Endothelial cell of umbilical vein (primary cell): ENCODE measurements at regions not wholly inside any gene's neighbourhood (a gene's known extent, or its start where the extent isn't known, plus 50 kb on each side); places are given as distances from the start of the nearest gene placed in this dataset.

Source experiments
- BruUV-seq: library from RNA; stranded (reverse); fragments of 400-500 nt; replicated peaks from 2 replicates; lab custom pipeline; 2021; lab: Mats Ljungman, UMichigan
- CTCF ChIA-PET: fragments of 300-600, 350-600 bp; sonication (Branson Sonifier 250); formaldehyde crosslinking; loops from one replicate; lab custom pipeline; 2021; ENCODE audit warnings: antibody characterized with exemption, inconsistent platforms; lab: Charles Lee
- POLR2A ChIA-PET: fragments of 300-600, 350-600 bp; sonication (Branson Sonifier 250); formaldehyde crosslinking; loops from one replicate; lab custom pipeline; 2021; ENCODE audit warnings: antibody characterized with exemption, inconsistent platforms; lab: Charles Lee
- DNase-seq: peaks from one replicate; pipeline ENCODE4 v3.0.0-alpha.2; 2011; ENCODE audit warnings: low read depth, low spot score
- FAIRE-seq: peaks from 2 replicates; lab custom pipeline; 2011; peaks lifted over from hg19 to GRCh38; lab: Jason Lieb, UNC
- H2AFZ ChIP-seq: 2 replicates; pipeline ENCODE4 v1.6.0; 2012; ENCODE audit warnings: low read depth, low read length, control low read depth, inconsistent platforms
- H3K27ac ChIP-seq: 2 replicates; pipeline ENCODE4 v1.5.1; 2011; ENCODE audit warnings: low read depth, mild to moderate bottlenecking, control low read depth, low read length, moderate library complexity; ENCODE audit not compliant: insufficient read depth
- H3K27me3 ChIP-seq, 2 experiments: 2 replicates each; pipeline versions ENCODE4 v1.6.0 to v1.6.1; 2011; ENCODE audit warnings: low read length in 2 of 2, mixed read lengths in 1 of 2; ENCODE audit not compliant: control insufficient read depth in 2 of 2, insufficient read depth in 2 of 2
- H3K36me3 ChIP-seq, 2 experiments: 2 replicates in 1 of 2; 3 replicates in 1 of 2; pipeline ENCODE4 v1.5.1; 2011; ENCODE audit warnings: low read length in 2 of 2, mild to moderate bottlenecking in 1 of 2, moderate library complexity in 1 of 2; ENCODE audit not compliant: control insufficient read depth in 2 of 2, insufficient read depth in 2 of 2; ENCODE audit errors: extremely low read depth in 1 of 2
- H3K4me1 ChIP-seq: 3 replicates; pipeline ENCODE4 v1.5.1; 2011; ENCODE audit warnings: mild to moderate bottlenecking, low read length; ENCODE audit not compliant: control insufficient read depth, insufficient read depth; ENCODE audit errors: extremely low read depth
- H3K4me2 ChIP-seq: 2 replicates; pipeline ENCODE4 v1.6.1; 2011; ENCODE audit warnings: low read length, control low read depth, mixed read lengths; ENCODE audit not compliant: insufficient read depth
- H3K4me3 ChIP-seq, 3 experiments: fragments of 200-600 bp in 1 of 3; sonication (generic), shearing (Covaris generic) in 1 of 3; replicated peaks in 1 of 3; 2 replicates each; pipeline ENCODE4 v1.5.1; 2011 to 2016; ENCODE audit warnings: control low read depth in 3 of 3, low read length in 3 of 3, mild to moderate bottlenecking in 2 of 3, inconsistent platforms in 1 of 3, low read depth in 1 of 3, moderate library complexity in 1 of 3; ENCODE audit not compliant: insufficient read depth in 1 of 3
- H3K79me2 ChIP-seq: 2 replicates; pipeline ENCODE4 v1.6.0; 2012; ENCODE audit warnings: low read length, inconsistent platforms; ENCODE audit not compliant: control insufficient read depth, insufficient read depth
- H3K9ac ChIP-seq: replicated peaks from 2 replicates; pipeline ENCODE3; 2011; ENCODE audit warnings: low read length, control low read depth; ENCODE audit not compliant: insufficient read depth; ENCODE audit errors: extremely low read depth
- H3K9me1 ChIP-seq: replicated peaks from 3 replicates; pipeline ENCODE4 v1.6.0; 2011; ENCODE audit warnings: mild to moderate bottlenecking, low read length; ENCODE audit not compliant: control insufficient read depth, insufficient read depth; ENCODE audit errors: extremely low read depth
- H3K9me3 ChIP-seq: replicated peaks from 2 replicates; pipeline ENCODE4 v1.5.1; 2012; ENCODE audit warnings: low read length, inconsistent platforms; ENCODE audit not compliant: control insufficient read depth, insufficient read depth
- H4K20me1 ChIP-seq: replicated peaks from 2 replicates; pipeline ENCODE3; 2011; ENCODE audit warnings: mild to moderate bottlenecking, low read length; ENCODE audit not compliant: control insufficient read depth, insufficient read depth; ENCODE audit errors: extremely low read depth
- EZH2 ChIP-seq: IDR thresholded peaks from 2 replicates; pipeline ENCODE4 v1.6.1; 2012; ENCODE audit warnings: borderline replicate concordance, low read depth, mild to moderate bottlenecking, moderate library complexity, low read length, inconsistent platforms; ENCODE audit not compliant: severe bottlenecking
- FOS ChIP-seq: IDR thresholded peaks from 2 replicates; pipeline ENCODE4 v1.6.1; 2011; ENCODE audit warnings: mild to moderate bottlenecking, low read length, moderate library complexity, borderline replicate concordance; ENCODE audit not compliant: insufficient read depth
- GATA2 ChIP-seq: IDR thresholded peaks from 2 replicates; pipeline ENCODE4 v1.7.0; 2011; ENCODE audit warnings: low read depth, mild to moderate bottlenecking, moderate library complexity, mixed read lengths, low read length; ENCODE audit not compliant: insufficient read length, insufficient read depth
- JUN ChIP-seq: IDR thresholded peaks from 2 replicates; pipeline ENCODE4 v1.6.1; 2011; ENCODE audit warnings: borderline replicate concordance, low read depth; ENCODE audit not compliant: insufficient read length, insufficient read depth
- MYC ChIP-seq: IDR thresholded peaks from one replicate; pipeline ENCODE4 v1.6.1; 2011; ENCODE audit warnings: mild to moderate bottlenecking, low read depth, low read length
- POLR2A ChIP-seq: IDR thresholded peaks from 2 replicates; pipeline ENCODE4 v1.6.1; 2012; ENCODE audit warnings: low read depth, mild to moderate bottlenecking, control low read depth, low read length
- POLR2AphosphoS5 ChIP-seq: IDR thresholded peaks from 2 replicates; pipeline ENCODE4 v1.6.1; 2012; ENCODE audit warnings: low read depth, mild to moderate bottlenecking, control low read depth, low read length, moderate library complexity; ENCODE audit not compliant: insufficient read depth
- dilution Hi-C: fragments of 300-500 bp; cut with MboI; formaldehyde crosslinking; loops from one replicate; pipeline ENCODE4 v1.15.0; 2019; ENCODE audit warnings: low sequenced_read_pairs; ENCODE audit not compliant: extremely low pct_ligation_motif_present
- intact Hi-C: fragments of 100-400 bp; cut with micrococcal nuclease; formaldehyde crosslinking; loops from one replicate; pipeline ENCODE4 v1.10.0; 2022
- TF ChIP-seq, protein P1 (sequence below): IDR thresholded peaks from 2 replicates; pipeline ENCODE4 v1.6.1; 2011; ENCODE audit not compliant: insufficient read depth, insufficient read length
- TF ChIP-seq, protein P2 (sequence below), 2 donors: IDR thresholded peaks; 1 replicate in 1 of 2; 2 replicates in 1 of 2; pipeline ENCODE4 v1.5.1; 2011; ENCODE audit warnings: low read length in 2 of 2, mild to moderate bottlenecking in 2 of 2, moderate library complexity in 2 of 2, control low read depth in 1 of 2, inconsistent platforms in 1 of 2, low read depth in 1 of 2; ENCODE audit not compliant: insufficient read depth in 1 of 2; ENCODE audit errors: extremely low read depth in 1 of 2

DNA sequence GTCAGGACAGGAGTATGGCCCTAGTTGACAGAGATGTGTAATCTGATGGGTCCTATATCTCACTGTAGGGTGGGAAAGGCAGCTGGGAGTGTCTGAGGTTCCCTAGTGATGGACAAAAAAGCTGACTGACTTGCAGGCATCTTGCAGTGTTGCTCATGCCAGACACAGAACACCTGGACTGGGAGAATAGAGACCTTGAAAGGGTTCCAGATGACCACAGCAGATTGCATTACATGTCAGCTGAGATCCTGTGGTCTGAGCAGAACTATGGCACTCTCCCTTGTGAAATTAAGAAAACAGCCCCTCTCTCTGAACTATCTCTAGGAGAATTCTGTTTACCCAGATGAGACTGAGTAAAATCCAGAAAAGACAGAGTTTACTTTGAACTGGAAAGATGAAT is 212.6 kb upstream of the MAN1A1 start:
- Histone ChIP-seq H3K9ac (no peak overlapping the region), H3K27ac (no peak overlapping the region), H3K4me3 (no peak overlapping the region), H3K79me2 (no peaks in the 10 kb centered on the region), H3K27me3 (no peaks in the 10 kb centered on the region), H3K9me3 (no peaks in the 10 kb centered on the region), H3K9me1 (no peaks in the 10 kb centered on the region), H3K4me1 (no peaks in the 10 kb centered on the region), H3K4me2 (no peak overlapping the region), H2AFZ (no peak overlapping the region), H4K20me1 (no peaks in the 10 kb centered on the region), H3K36me3 (no peaks in the 10 kb centered on the region)
- TF ChIP-seq GATA2 (no peak), JUN (no peak), MYC (no peak), FOS (no peak)
- TF ChIP-seq, protein P1, sequence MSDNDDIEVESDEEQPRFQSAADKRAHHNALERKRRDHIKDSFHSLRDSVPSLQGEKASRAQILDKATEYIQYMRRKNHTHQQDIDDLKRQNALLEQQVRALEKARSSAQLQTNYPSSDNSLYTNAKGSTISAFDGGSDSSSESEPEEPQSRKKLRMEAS, result no peak
- TF ChIP-seq, protein P2, sequence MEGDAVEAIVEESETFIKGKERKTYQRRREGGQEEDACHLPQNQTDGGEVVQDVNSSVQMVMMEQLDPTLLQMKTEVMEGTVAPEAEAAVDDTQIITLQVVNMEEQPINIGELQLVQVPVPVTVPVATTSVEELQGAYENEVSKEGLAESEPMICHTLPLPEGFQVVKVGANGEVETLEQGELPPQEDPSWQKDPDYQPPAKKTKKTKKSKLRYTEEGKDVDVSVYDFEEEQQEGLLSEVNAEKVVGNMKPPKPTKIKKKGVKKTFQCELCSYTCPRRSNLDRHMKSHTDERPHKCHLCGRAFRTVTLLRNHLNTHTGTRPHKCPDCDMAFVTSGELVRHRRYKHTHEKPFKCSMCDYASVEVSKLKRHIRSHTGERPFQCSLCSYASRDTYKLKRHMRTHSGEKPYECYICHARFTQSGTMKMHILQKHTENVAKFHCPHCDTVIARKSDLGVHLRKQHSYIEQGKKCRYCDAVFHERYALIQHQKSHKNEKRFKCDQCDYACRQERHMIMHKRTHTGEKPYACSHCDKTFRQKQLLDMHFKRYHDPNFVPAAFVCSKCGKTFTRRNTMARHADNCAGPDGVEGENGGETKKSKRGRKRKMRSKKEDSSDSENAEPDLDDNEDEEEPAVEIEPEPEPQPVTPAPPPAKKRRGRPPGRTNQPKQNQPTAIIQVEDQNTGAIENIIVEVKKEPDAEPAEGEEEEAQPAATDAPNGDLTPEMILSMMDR (IDR thresholded peaks at IDR 0.05; ENCODE audit: extremely low read depth in 1 of 2, insufficient read depth in 1 of 2, low read depth in 1 of 2, low read length in 2 of 2), result no peak
- intact Hi-C loops (no loop called here), dilution Hi-C loops (no loop called here)
- BruUV-seq, result no TSS peak
- POLR2A ChIA-PET, result no interaction called here
- CTCF ChIA-PET, result no interaction called here
- DNase-seq (no peak), FAIRE-seq (no peak)

- Histone ChIP-seq H4K20me1 (no peaks in the 10 kb centered on the region), H2AFZ (no peak overlapping the region), H3K79me2 (no peaks in the 10 kb centered on the region), H3K9ac (no peak overlapping the region), H3K36me3 (no peaks in the 10 kb centered on the region), H3K4me2 (no peak overlapping the region), H3K9me1 (no peaks in the 10 kb centered on the region), H3K27ac (no peak overlapping the region), H3K27me3 (no peaks in the 10 kb centered on the region), H3K9me3 (no peaks in the 10 kb centered on the region), H3K4me3 (no peak overlapping the region), H3K4me1 (no peaks in the 10 kb centered on the region)
- CTCF ChIA-PET, result no interaction called here
- FAIRE-seq (no peak), DNase-seq (no peak)
- BruUV-seq, result no TSS peak
- TF ChIP-seq JUN (no peak), FOS (no peak), GATA2 (no peak), MYC (no peak), POLR2AphosphoS5 (no peak), EZH2 (no peak), POLR2A (no peak)
- TF ChIP-seq, protein P2 (IDR thresholded peaks at IDR 0.05; ENCODE audit: extremely low read depth in 1 of 2, insufficient read depth in 1 of 2, low read depth in 1 of 2, low read length in 2 of 2), result no peak
- TF ChIP-seq, protein P1, result no peak
- intact Hi-C loops (no loop called here), dilution Hi-C loops (no loop called here)
- POLR2A ChIA-PET, result no interaction called here
These were observed 210.0 kb upstream of the MAN1A1 start for GRCh38 chr6:119559586-119559985.
